ENCODE measurements at regions not wholly inside any gene's neighbourhood (a gene's known extent, or its start where the extent isn't known, plus 50 kb on each side); places are given as distances from the start of the nearest gene placed in this dataset.
A peak's percentile ranks its signal among the peaks of the same experiment; 100 is the strongest.

GRCh38 chr5:115439639-115440038, 104.9 kb downstream of the FEM1C start:
- no peaks in the 10 kb centered on the region for H3K27me3 ChIP-seq
- no peak overlapping the region for H3K4me3 ChIP-seq
- DNase-seq (ENCODE audit: low spot score in 2 of 2), result no peak
- 90% methylated on average over 2 of the region's 2 CpGs for WGBS
- TF ChIP-seq POLR2A (IDR thresholded peaks at IDR 0.05) (no peak), POLR2AphosphoS5 (IDR thresholded peaks at IDR 0.05) (no peak), EP300 (IDR thresholded peaks at IDR 0.05) (no peak), CTCF (IDR thresholded peaks at IDR 0.05) (no peak)
- H3K36me3 ChIP-seq, result no peaks in the 10 kb centered on the region
- peaks cover 7% of the 10 kb centered on the region for H3K4me1 ChIP-seq
- no peaks in the 10 kb centered on the region for H3K9me3 ChIP-seq
- no peak overlapping the region for H3K27ac ChIP-seq

GRCh38 chr5:115439042-115439441, 105.5 kb downstream of the FEM1C start:
- H3K27me3 ChIP-seq, result no peaks in the 10 kb centered on the region
- no peaks in the 10 kb centered on the region for H3K36me3 ChIP-seq
- 59% methylated on average over 2 of the region's 2 CpGs for WGBS
- H3K27ac ChIP-seq, result no peak overlapping the region
- DNase-seq (ENCODE audit: low spot score in 2 of 2), result no peak
- no peak for TF ChIP-seq POLR2AphosphoS5 (IDR thresholded peaks at IDR 0.05)
- TF ChIP-seq EP300 (IDR thresholded peaks at IDR 0.05), result no peak
- no peak for TF ChIP-seq CTCF (IDR thresholded peaks at IDR 0.05)
- no peak overlapping the region for H3K4me3 ChIP-seq
- no peaks in the 10 kb centered on the region for H3K9me3 ChIP-seq
- H3K4me1 ChIP-seq, result peaks cover 7% of the 10 kb centered on the region

GRCh38 chr5:115435778-115436712, 108.5 kb downstream of the FEM1C start:
- Histone ChIP-seq H3K4me3 (no peak overlapping the region), H3K27me3 (no peaks in the 10 kb centered on the region), H3K4me1 (peaks cover 12% of the 10 kb centered on the region), H3K9me3 (no peaks in the 10 kb centered on the region), H3K36me3 (no peaks in the 10 kb centered on the region), H3K27ac (peak overlapping the region; percentile 33)
- 60% methylated on average over 3 of the region's 3 CpGs for WGBS
- DNase-seq (ENCODE audit: low spot score in 2 of 2), result no peak
- TF ChIP-seq POLR2AphosphoS5 (IDR thresholded peaks at IDR 0.05) (no peak), POLR2A (IDR thresholded peaks at IDR 0.05) (no peak), EP300 (IDR thresholded peaks at IDR 0.05) (no peak), CTCF (IDR thresholded peaks at IDR 0.05) (no peak)

GRCh38 chr5:115435065-115435777, 109.4 kb downstream of the FEM1C start:
- Histone ChIP-seq H3K4me1 (peaks cover 15% of the 10 kb centered on the region), H3K9me3 (no peaks in the 10 kb centered on the region), H3K27ac (no peak overlapping the region), H3K27me3 (no peaks in the 10 kb centered on the region), H3K4me3 (no peak overlapping the region), H3K36me3 (no peaks in the 10 kb centered on the region)
- DNase-seq (ENCODE audit: low spot score in 2 of 2), result no peak
- TF ChIP-seq EP300 (IDR thresholded peaks at IDR 0.05), result no peak
- no peak for TF ChIP-seq POLR2AphosphoS5 (IDR thresholded peaks at IDR 0.05)
- TF ChIP-seq CTCF (IDR thresholded peaks at IDR 0.05), result no peak
- no peak for TF ChIP-seq POLR2A (IDR thresholded peaks at IDR 0.05)
- 53% methylated on average over 4 of the region's 4 CpGs for WGBS

- Histone ChIP-seq H3K4me3 (no peak overlapping the region), H3K27ac (no peak overlapping the region), H3K9me3 (no peaks in the 10 kb centered on the region), H3K36me3 (no peaks in the 10 kb centered on the region), H3K27me3 (no peaks in the 10 kb centered on the region), H3K4me1 (peaks cover 21% of the 10 kb centered on the region)
- DNase-seq (ENCODE audit: low spot score in 2 of 2), result no peak
- TF ChIP-seq POLR2AphosphoS5 (IDR thresholded peaks at IDR 0.05) (no peak), CTCF (IDR thresholded peaks at IDR 0.05) (no peak), EP300 (IDR thresholded peaks at IDR 0.05) (no peak), POLR2A (IDR thresholded peaks at IDR 0.05) (no peak)
These were observed 110.7 kb downstream of the FEM1C start for GRCh38 chr5:115433918-115434317.

All from suprapubic skin (tissue), 4 donors.